Effector memory CD8-positive, alpha-beta T cell (primary cell): ENCODE measurements at regions not wholly inside any gene's neighbourhood (a gene's known extent, or its start where the extent isn't known, plus 50 kb on each side); places are given as distances from the start of the nearest gene placed in this dataset.

Source experiments
- ATAC-seq: fragments of 150-1000 bp; cut with Tn5 transposase; replicated peaks from 2 replicates; pipeline ENCODE4 v1.10.0; 2021; ENCODE audit warnings: mild to moderate bottlenecking, moderate library complexity
- DNase-seq, 3 experiments: peaks; one replicate each; pipeline ENCODE4 v3.0.0; 2021
- H3K27ac Mint-ChIP-seq, 2 donors: one replicate each; pipeline ENCODE4 v1.8.0; 2022; ENCODE audit warnings: mild to moderate bottlenecking in 2 of 2, mixed read lengths in 2 of 2, moderate library complexity in 2 of 2
- H3K27me3 Mint-ChIP-seq, 2 donors: one replicate each; pipeline ENCODE4 v1.8.0; 2022; ENCODE audit warnings: mixed read lengths in 2 of 2
- H3K36me3 Mint-ChIP-seq: one replicate; pipeline ENCODE4 v1.8.0; 2022; ENCODE audit warnings: mild to moderate bottlenecking, moderate library complexity, mixed read lengths; ENCODE audit not compliant: insufficient read depth
- H3K4me1 Mint-ChIP-seq, 2 donors: one replicate each; pipeline ENCODE4 v1.8.0; 2022; ENCODE audit warnings: low read depth in 2 of 2, mixed read lengths in 2 of 2
- H3K4me3 Mint-ChIP-seq, 2 donors: one replicate each; pipeline ENCODE4 v1.8.0; 2022; ENCODE audit warnings: mild to moderate bottlenecking in 2 of 2, mixed read lengths in 2 of 2, moderate library complexity in 2 of 2
- H3K9me3 Mint-ChIP-seq, 2 donors: one replicate each; pipeline ENCODE4 v1.8.0; 2022; ENCODE audit warnings: mixed read lengths in 2 of 2

DNA sequence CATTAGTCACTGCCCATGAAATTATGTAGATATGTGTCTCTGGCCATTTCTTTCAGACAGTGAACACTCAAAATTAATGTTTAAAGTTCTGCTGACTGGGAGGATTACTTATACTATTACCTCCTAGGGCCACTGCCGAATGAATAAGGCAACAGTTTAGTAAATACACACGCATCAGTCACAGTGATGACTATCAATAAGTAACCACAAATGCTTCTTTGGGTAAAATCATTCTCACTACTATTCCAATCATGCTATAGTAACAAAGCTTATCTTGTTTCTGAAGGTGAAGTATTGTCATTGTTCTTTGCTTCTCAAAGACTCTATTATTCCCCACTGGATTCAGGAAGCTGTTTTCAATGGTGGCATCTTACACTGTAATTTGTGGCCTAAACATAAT lies 478.8 kb downstream of the EPHA3 start:
- peaks cover 6 to 13% of the 10 kb centered on the region in 2 donors for H3K9me3 Mint-ChIP-seq
- H3K27ac Mint-ChIP-seq: no peak overlapping the region
- H3K4me3 Mint-ChIP-seq: no peak overlapping the region
- ATAC-seq: no peak
- H3K27me3 Mint-ChIP-seq: no peaks in the 10 kb centered on the region
- no peaks in the 10 kb centered on the region for H3K4me1 Mint-ChIP-seq
- DNase-seq: no peak
- no peaks in the 10 kb centered on the region for H3K36me3 Mint-ChIP-seq

DNA sequence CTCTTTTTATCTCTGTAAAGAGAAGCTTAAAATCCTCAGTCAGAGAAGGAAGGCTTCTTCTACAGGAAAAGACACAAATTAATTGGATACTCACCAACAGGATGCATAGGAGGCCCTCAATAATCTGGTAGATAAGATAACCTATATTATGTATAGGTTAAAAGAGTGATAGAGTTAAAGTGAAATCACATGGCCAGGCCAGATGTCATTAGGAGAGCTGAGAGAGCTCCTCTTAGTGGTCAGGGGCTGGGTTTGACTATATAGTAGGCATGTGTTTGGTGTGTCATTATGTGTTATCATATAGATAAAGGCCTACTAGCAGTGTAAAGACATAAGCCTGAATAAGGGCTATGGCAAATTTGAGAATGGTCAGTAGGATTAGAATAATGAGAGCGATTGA lies 479.3 kb downstream of the EPHA3 start:
- Mint-ChIP-seq H3K4me3 (no peak overlapping the region), H3K27me3 (no peaks in the 10 kb centered on the region)

DNA sequence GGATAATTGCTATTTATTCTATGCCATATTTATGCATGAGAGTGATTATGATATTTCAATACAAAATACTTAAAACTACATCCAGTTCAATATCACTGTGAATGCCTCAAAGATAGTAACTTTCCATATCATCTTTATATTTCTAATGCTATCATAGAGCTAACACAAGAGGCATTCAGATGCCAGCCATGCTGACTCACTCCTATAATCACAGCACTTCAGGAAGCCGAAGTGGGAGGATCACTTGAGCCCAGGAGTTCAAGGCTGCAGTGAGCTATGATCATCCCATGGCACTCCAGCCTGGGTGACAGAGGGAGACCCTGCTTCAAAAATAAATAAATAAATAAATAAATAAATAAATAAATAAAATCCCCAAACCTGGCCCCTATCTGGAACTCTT lies 498.7 kb downstream of the EPHA3 start:
- no peak for DNase-seq
- no peak overlapping the region for H3K27ac Mint-ChIP-seq
- peaks cover 14 to 17% of the 10 kb centered on the region in 2 donors for H3K9me3 Mint-ChIP-seq
- H3K4me3 Mint-ChIP-seq: no peak overlapping the region
- no peak for ATAC-seq
- H3K4me1 Mint-ChIP-seq: no peaks in the 10 kb centered on the region
- H3K27me3 Mint-ChIP-seq: no peaks in the 10 kb centered on the region
- H3K36me3 Mint-ChIP-seq: no peaks in the 10 kb centered on the region

More for the DNA sequence above, 479.3 kb downstream of the EPHA3 start:
- ATAC-seq (no peak), DNase-seq (no peak)
- Mint-ChIP-seq H3K9me3 (peaks cover 6 to 13% of the 10 kb centered on the region in 2 donors), H3K4me1 (no peaks in the 10 kb centered on the region), H3K27ac (no peak overlapping the region), H3K36me3 (no peaks in the 10 kb centered on the region)

DNA sequence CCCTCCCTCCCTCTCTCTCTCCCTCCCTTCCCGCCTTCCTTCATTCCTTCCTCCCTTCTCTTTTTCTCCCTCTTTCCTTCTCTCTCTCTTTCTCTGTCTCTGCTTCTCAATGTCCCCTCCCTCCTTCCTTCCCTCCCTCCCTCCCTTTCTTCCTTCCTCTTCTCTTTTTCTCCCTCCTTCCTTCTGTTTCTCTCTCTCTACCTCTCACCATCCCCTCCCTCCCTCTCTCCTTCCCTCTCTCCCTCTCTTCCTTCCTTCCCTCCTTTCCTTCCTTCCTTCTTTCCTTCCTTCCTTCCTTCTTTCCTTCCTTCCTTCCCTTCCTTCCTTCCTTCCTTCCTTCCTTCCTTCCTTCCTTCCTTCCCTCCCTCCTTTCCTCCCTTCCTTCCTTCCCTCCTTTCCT lies 504.6 kb downstream of the EPHA3 start:
- Mint-ChIP-seq H3K36me3 (no peaks in the 10 kb centered on the region), H3K4me1 (no peaks in the 10 kb centered on the region), H3K27ac (no peak overlapping the region), H3K9me3 (peaks cover 14 to 16% of the 10 kb centered on the region in 2 donors), H3K27me3 (no peaks in the 10 kb centered on the region), H3K4me3 (no peak overlapping the region)
- no peak for DNase-seq
- no peak for ATAC-seq

DNA sequence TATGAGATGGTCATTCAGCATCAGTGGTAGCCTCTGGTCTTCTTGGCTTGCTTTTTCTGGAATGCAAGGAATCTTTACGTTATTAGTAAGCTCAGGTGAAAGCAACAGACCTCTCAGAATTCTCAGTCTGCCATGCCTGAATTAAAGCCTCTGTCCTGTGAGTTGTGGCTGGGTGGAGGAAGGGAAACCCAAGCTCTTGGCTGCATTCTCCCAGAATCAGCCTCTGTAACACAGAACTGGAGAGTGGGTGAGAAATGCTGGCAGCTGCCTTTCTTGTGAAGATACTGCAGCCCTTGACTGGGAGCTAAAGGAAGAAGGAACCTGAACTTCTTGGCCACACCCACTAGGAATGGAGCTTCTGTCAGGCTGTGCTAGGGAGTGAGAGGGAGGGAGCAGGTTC lies 505.8 kb downstream of the EPHA3 start:
- no peak for DNase-seq
- no peaks in the 10 kb centered on the region for H3K36me3 Mint-ChIP-seq
- H3K27me3 Mint-ChIP-seq: no peaks in the 10 kb centered on the region
- ATAC-seq: no peak
- H3K4me3 Mint-ChIP-seq: no peak overlapping the region
- no peak overlapping the region for H3K27ac Mint-ChIP-seq
- H3K9me3 Mint-ChIP-seq: peaks cover 14 to 17% of the 10 kb centered on the region in 2 donors
- no peaks in the 10 kb centered on the region for H3K4me1 Mint-ChIP-seq

DNA sequence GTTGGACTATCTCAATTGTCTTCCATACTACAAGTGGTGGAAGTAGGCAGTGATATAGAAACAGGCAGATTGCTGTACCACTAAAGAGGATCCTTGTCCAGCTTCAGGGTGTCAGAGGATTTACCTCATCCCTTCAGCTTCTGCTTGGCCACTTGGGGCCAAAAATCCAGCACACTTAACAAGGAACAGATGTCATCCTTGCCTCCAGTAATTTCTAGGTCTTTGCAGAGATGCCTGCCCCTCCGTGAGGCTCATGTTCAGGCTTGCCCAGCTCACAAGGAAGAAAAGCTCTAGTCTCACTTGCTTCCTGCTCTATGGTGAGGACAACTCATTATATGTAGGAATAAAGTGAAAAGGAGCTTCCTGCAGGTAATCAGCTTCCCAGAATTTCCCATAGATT lies 510.3 kb downstream of the EPHA3 start:
- no peaks in the 10 kb centered on the region for H3K36me3 Mint-ChIP-seq
- ATAC-seq (no peak), DNase-seq (no peak)
- H3K27me3 Mint-ChIP-seq: no peaks in the 10 kb centered on the region
- H3K27ac Mint-ChIP-seq: no peak overlapping the region
- peaks cover 9 to 14% of the 10 kb centered on the region in 2 donors for H3K9me3 Mint-ChIP-seq
- no peak overlapping the region for H3K4me3 Mint-ChIP-seq
- H3K4me1 Mint-ChIP-seq: no peaks in the 10 kb centered on the region

DNA sequence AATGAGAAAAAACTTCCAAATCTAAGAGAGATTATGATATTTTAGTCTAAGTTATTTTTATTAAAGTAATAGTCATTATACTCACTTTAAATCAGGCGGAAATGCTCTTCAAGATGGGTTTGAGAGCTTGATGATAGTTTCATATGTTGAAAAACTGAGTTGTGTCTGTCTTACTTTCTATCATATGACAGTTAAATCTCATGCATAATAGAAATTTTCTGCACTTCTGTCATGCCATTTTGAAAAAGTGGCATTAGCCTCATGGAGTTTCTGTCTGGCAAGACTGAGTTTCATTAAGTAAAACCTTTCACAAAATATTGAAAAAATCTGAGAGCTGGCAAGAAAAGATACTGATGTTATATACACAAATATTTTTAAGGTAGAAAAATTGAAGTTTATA lies 511.8 kb downstream of the EPHA3 start:
- H3K4me3 Mint-ChIP-seq: no peak overlapping the region
- DNase-seq: no peak

DNA sequence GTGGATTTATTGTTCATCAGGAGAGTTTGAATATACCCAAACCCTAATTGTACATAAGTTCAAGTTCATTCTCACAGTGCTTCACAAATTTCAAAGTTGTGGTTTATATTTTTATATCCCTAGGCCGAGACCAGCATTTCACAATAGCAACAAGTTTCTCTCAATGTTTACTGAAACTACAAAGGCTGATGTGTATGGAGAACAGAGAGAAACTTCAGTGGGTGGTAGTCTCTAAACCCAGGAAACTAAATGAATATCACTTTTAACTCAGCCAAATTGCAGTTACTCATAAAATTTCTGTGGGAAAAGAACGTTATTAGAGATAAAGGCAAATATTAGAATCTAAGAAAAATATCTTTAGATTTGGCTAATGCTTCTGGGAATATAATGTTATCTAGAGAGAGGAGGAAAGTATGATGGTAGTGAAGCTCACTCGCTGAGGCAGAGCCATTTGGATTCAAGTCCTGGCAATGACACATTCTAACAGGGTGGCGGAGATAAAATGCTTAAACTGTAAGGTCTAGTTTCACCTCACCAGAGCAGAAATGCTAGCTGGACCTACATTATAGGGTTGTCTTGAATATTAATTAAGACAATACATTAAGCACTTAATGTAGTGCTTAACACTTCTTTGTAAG lies 514.8 kb downstream of the EPHA3 start:
- no peak for DNase-seq
- H3K27me3 Mint-ChIP-seq: no peaks in the 10 kb centered on the region

More for the DNA sequence above, 511.8 kb downstream of the EPHA3 start:
- no peak overlapping the region for H3K27ac Mint-ChIP-seq
- no peaks in the 10 kb centered on the region for H3K27me3 Mint-ChIP-seq
- H3K4me1 Mint-ChIP-seq: no peaks in the 10 kb centered on the region
- no peaks in the 10 kb centered on the region for H3K36me3 Mint-ChIP-seq
- ATAC-seq: no peak
- H3K9me3 Mint-ChIP-seq: peaks cover 2 to 9% of the 10 kb centered on the region in 2 donors

DNA sequence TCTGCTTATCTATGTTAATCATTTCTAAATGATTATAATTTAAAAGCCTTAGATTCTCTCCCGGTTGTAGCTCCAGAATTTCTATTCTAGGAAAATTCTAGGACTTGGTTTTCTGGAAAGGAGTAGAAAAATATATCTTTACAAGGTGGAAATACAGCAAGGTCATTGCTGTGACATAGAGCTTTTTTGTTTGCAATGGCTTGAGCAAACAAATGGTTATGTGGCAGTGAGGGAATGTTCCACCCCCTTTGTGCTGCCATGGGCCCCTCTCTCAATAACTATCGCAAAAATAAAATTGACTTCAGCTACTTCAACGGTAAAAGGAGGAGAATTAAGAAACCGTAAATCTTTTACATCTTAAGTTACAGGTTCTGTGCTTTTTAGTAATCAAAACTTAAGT lies 517.1 kb downstream of the EPHA3 start:
- DNase-seq (no peak), ATAC-seq (no peak)
- Mint-ChIP-seq H3K4me1 (no peaks in the 10 kb centered on the region), H3K4me3 (no peak overlapping the region), H3K36me3 (no peaks in the 10 kb centered on the region), H3K27me3 (no peaks in the 10 kb centered on the region), H3K27ac (no peak overlapping the region), H3K9me3 (peaks cover 0 to 5% of the 10 kb centered on the region in 2 donors)

More for the DNA sequence above, 514.8 kb downstream of the EPHA3 start:
- H3K4me1 Mint-ChIP-seq: no peaks in the 10 kb centered on the region
- no peak overlapping the region for H3K4me3 Mint-ChIP-seq
- ATAC-seq: no peak
- H3K36me3 Mint-ChIP-seq: no peaks in the 10 kb centered on the region
- H3K27ac Mint-ChIP-seq: no peak overlapping the region
- H3K9me3 Mint-ChIP-seq: peaks cover 0 to 4% of the 10 kb centered on the region in 2 donors

DNA sequence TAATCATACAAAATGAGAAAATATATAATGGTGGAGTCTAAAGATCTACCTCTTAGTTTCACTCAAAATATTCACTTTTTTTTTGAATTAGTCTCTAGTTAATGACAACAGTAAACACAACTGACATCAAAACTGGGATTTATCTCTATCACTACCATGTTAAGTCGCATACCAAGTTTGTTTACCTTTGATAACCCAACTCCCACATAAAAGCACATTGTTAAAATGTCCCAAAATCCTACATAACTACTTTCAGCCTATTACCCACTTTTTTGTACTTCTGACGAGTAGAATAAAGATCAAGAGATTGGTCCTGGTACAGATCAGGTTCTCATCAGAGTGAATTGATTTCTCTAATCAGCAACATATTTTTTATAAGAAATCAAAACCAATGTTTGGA lies 518.5 kb downstream of the EPHA3 start:
- no peak overlapping the region for H3K4me3 Mint-ChIP-seq
- peaks cover 2% of the 10 kb centered on the region for H3K36me3 Mint-ChIP-seq
- ATAC-seq (no peak), DNase-seq (no peak)
- H3K27me3 Mint-ChIP-seq: no peaks in the 10 kb centered on the region
- H3K27ac Mint-ChIP-seq: no peak overlapping the region
- peaks cover 8 to 9% of the 10 kb centered on the region in 2 donors for H3K9me3 Mint-ChIP-seq
- H3K4me1 Mint-ChIP-seq: no peaks in the 10 kb centered on the region

DNA sequence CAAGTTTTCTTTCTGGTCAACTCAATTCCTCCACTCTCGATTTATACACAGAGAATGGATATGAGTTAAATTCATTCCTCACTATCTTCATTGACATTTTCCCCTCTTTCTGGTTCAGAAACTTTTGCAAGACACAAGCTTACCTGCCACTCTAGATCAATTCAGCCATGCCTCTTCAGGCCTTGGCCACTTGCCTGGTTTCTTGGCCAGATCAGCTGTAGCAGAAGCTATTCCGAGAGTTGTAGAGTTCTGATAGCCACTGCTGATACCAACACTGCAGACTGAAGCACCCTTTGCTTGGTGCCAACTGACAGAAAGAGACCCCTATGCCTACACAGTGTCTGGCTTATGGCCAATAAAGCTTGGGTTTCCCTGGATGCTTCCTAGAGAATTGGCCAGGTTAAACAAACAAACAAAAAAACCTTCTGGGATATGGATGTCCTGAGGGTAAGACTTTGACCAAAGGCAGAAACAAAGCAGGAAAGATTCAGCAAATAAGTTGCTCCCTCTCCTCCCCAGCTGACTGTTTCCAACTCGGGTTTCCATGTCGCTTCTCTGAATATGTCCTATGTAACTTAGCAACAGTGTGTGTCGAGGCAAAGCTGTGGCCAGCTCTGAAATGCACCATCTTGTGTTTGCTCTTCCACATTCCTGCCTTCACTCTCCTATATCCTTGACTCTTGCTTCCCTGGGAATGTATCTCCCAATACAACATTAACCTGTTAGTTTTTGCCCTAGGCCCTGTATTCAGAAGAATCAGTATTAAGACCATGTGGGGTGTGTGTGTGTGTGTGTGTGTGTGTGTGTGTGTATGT lies 521.6 kb downstream of the EPHA3 start:
- ATAC-seq (no peak), DNase-seq (no peak)
- Mint-ChIP-seq H3K4me1 (no peaks in the 10 kb centered on the region), H3K4me3 (no peak overlapping the region), H3K36me3 (peaks cover 2% of the 10 kb centered on the region), H3K27ac (no peak overlapping the region), H3K9me3 (peaks cover 8% of the 10 kb centered on the region in 2 donors), H3K27me3 (no peaks in the 10 kb centered on the region)

DNA sequence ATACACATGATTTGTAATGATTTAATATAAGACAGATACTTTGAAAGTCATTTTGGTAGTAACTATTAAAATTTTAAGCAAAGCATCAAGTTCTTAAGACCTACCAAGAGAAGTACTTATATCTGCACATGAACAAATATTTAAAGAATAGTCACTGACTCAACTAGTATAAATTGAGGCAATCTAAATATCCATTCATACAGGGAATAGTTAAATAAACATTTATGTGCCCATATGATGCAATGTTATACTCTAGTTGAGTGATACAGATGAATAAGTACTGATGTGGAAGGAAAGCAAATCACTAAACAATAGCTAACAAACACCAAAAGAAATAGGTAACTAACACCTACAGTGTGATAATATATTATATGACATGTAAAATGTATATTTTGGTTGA lies 527.7 kb downstream of the EPHA3 start:
- ATAC-seq (no peak), DNase-seq (no peak)
- no peak overlapping the region for H3K27ac Mint-ChIP-seq
- peaks cover 2% of the 10 kb centered on the region for H3K36me3 Mint-ChIP-seq
- no peaks in the 10 kb centered on the region for H3K27me3 Mint-ChIP-seq
- no peaks in the 10 kb centered on the region for H3K4me1 Mint-ChIP-seq
- H3K9me3 Mint-ChIP-seq: peaks cover 8 to 15% of the 10 kb centered on the region in 2 donors
- no peak overlapping the region for H3K4me3 Mint-ChIP-seq

DNA sequence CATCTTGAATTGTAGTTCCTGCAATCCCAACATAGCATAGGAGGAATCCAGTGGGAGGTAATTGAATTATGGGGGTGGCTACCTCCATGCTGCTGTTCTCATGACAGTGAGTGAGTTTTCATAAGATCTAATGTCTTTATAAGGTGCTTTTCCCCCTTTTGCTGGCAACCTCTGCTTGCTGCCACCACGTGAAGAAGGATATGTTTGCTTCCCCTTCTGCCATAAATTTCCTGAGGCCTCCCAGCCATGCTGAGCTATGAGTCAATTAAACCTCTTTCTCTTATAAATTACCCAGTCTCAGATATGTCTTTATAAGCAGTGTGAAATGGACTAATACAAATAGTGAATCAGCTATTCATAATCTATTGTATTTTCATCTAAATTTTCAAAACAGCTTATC lies 537.3 kb downstream of the EPHA3 start:
- no peak overlapping the region for H3K4me3 Mint-ChIP-seq
- no peak overlapping the region for H3K27ac Mint-ChIP-seq
- ATAC-seq: no peak
- H3K27me3 Mint-ChIP-seq: no peaks in the 10 kb centered on the region
- peaks cover 7 to 13% of the 10 kb centered on the region in 2 donors for H3K9me3 Mint-ChIP-seq
- no peaks in the 10 kb centered on the region for H3K4me1 Mint-ChIP-seq
- no peaks in the 10 kb centered on the region for H3K36me3 Mint-ChIP-seq
- no peak for DNase-seq

DNA sequence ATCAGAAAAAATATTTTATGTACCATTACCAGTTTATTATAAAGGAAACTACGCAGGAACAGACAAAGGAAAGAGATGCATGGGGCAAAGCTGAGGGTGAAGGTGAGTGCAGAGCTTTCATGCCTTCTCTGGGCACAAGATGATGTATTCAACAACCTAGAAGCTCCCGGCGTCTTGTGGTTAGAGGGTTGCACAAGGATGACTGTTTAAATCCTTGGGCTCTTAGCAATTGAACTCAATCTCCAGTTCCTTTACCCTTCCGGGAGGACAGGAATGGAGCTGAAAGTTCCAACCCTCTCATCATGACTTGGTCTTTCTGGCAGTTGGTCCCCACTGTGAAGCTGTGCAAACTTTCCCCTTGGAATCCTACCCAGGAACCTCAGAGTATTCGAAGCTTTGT lies 542.0 kb downstream of the EPHA3 start:
- no peaks in the 10 kb centered on the region for H3K36me3 Mint-ChIP-seq
- no peak for DNase-seq
- H3K27me3 Mint-ChIP-seq: no peaks in the 10 kb centered on the region
- no peak overlapping the region for H3K4me3 Mint-ChIP-seq
- no peak for ATAC-seq
- peaks cover 0 to 8% of the 10 kb centered on the region in 2 donors for H3K9me3 Mint-ChIP-seq
- no peaks in the 10 kb centered on the region for H3K4me1 Mint-ChIP-seq
- H3K27ac Mint-ChIP-seq: no peak overlapping the region
